DOHH2 (cell line): ENCODE measurements at regions not wholly inside any gene's neighbourhood (a gene's known extent, or its start where the extent isn't known, plus 50 kb on each side); places are given as distances from the start of the nearest gene placed in this dataset.

Source experiments
- H3F3A ChIP-seq: fragments of 200-600 bp; sonication (generic), shearing (Covaris generic); 2 replicates; pipeline ENCODE4 v1.6.0; 2016; ENCODE audit warnings: antibody characterized with exemption, mild to moderate bottlenecking; ENCODE audit not compliant: control insufficient read depth, insufficient read depth
- H3K27ac ChIP-seq: fragments of 200-600 bp; sonication (generic); 2 replicates; pipeline ENCODE4 v1.5.1; 2014; ENCODE audit warnings: low read depth, mild to moderate bottlenecking, low read length, moderate library complexity
- H3K27me3 ChIP-seq: fragments of 200-600 bp; sonication (generic); 2 replicates; pipeline ENCODE4 v1.6.1; 2014; ENCODE audit warnings: mild to moderate bottlenecking, low read length, mixed read lengths; ENCODE audit not compliant: control insufficient read depth
- H3K36me3 ChIP-seq: fragments of 200-600 bp; sonication (generic); 2 replicates; pipeline ENCODE4 v1.6.1; 2014; ENCODE audit warnings: mild to moderate bottlenecking, low read length, moderate library complexity, mixed read lengths; ENCODE audit not compliant: control insufficient read depth
- H3K4me1 ChIP-seq: fragments of 200-600 bp; sonication (generic); 2 replicates; pipeline ENCODE4 v1.6.1; 2014; ENCODE audit warnings: mild to moderate bottlenecking, low read length, mixed read lengths; ENCODE audit not compliant: control insufficient read depth
- H3K4me2 ChIP-seq: fragments of 200-600 bp; sonication (generic); 2 replicates; pipeline ENCODE4 v1.6.0; 2014; ENCODE audit warnings: mild to moderate bottlenecking, low read length, moderate library complexity
- H3K4me3 ChIP-seq: fragments of 200-600 bp; sonication (generic); 2 replicates; pipeline ENCODE4 v1.5.1; 2014; ENCODE audit warnings: mild to moderate bottlenecking, low read length, mixed read lengths
- H3K79me2 ChIP-seq: fragments of 200-600 bp; sonication (generic); 2 replicates; pipeline ENCODE4 v1.6.1; 2014; ENCODE audit warnings: mild to moderate bottlenecking, low read length, mixed read lengths; ENCODE audit not compliant: control insufficient read depth
- H3K9me2 ChIP-seq: fragments of 200-600 bp; sonication (generic); replicated peaks from 2 replicates; pipeline ENCODE4 v1.6.1; 2014; ENCODE audit warnings: mild to moderate bottlenecking, low read length, mixed read lengths; ENCODE audit not compliant: control insufficient read depth
- H3K9me3 ChIP-seq: fragments of 200-600 bp; sonication (generic); 2 replicates; pipeline ENCODE4 v1.6.1; 2014; ENCODE audit warnings: antibody characterized with exemption, low read length, mixed read lengths; ENCODE audit not compliant: control insufficient read depth, insufficient read depth
- H4K20me1 ChIP-seq: fragments of 200-600 bp; sonication (generic); 2 replicates; pipeline ENCODE4 v1.6.0; 2014; ENCODE audit warnings: low read depth, mild to moderate bottlenecking, antibody characterized with exemption, low read length, moderate library complexity; ENCODE audit not compliant: control insufficient read depth, insufficient read depth
- CTCF ChIP-seq: fragments of 200-600 bp; sonication (generic); IDR thresholded peaks from one replicate; pipeline ENCODE4 v1.5.1; 2014; ENCODE audit warnings: antibody characterized with exemption, mild to moderate bottlenecking, low read depth, low read length; ENCODE audit not compliant: poor library complexity, severe bottlenecking
- EZH2phosphoT487 ChIP-seq: fragments of 200-600 bp; sonication (generic); IDR thresholded peaks from 2 replicates; pipeline ENCODE4 v1.6.1; 2017; ENCODE audit warnings: borderline replicate concordance, mild to moderate bottlenecking, antibody characterized with exemption, low read length, moderate library complexity, mixed read lengths

- Histone ChIP-seq H4K20me1 (no peaks in the 10 kb centered on the region), H3K79me2 (no peaks in the 10 kb centered on the region), H3F3A (no peaks in the 10 kb centered on the region), H3K4me1 (no peaks in the 10 kb centered on the region), H3K4me3 (no peak overlapping the region), H3K36me3 (no peaks in the 10 kb centered on the region), H3K9me3 (no peaks in the 10 kb centered on the region), H3K4me2 (no peak overlapping the region), H3K27me3 (no peaks in the 10 kb centered on the region), H3K27ac (no peak overlapping the region), H3K9me2 (no peaks in the 10 kb centered on the region)
- TF ChIP-seq EZH2phosphoT487 (no peak), CTCF (no peak)
Measured at GRCh38 chr5:155252025-155252424, 238.5 kb downstream of the KIF4B start.

GRCh38 chr5:155252717-155253116 lies 239.2 kb downstream of the KIF4B start:
- no peaks in the 10 kb centered on the region for H4K20me1 ChIP-seq
- no peak overlapping the region for H3K27ac ChIP-seq
- no peaks in the 10 kb centered on the region for H3K79me2 ChIP-seq
- no peaks in the 10 kb centered on the region for H3K9me3 ChIP-seq
- no peak for TF ChIP-seq CTCF
- no peak for TF ChIP-seq EZH2phosphoT487
- no peaks in the 10 kb centered on the region for H3K4me1 ChIP-seq
- no peak overlapping the region for H3K4me3 ChIP-seq
- H3K27me3 ChIP-seq = no peaks in the 10 kb centered on the region
- H3K36me3 ChIP-seq = no peaks in the 10 kb centered on the region
- H3K4me2 ChIP-seq = no peak overlapping the region
- no peaks in the 10 kb centered on the region for H3K9me2 ChIP-seq
- H3F3A ChIP-seq = no peaks in the 10 kb centered on the region

DNA sequence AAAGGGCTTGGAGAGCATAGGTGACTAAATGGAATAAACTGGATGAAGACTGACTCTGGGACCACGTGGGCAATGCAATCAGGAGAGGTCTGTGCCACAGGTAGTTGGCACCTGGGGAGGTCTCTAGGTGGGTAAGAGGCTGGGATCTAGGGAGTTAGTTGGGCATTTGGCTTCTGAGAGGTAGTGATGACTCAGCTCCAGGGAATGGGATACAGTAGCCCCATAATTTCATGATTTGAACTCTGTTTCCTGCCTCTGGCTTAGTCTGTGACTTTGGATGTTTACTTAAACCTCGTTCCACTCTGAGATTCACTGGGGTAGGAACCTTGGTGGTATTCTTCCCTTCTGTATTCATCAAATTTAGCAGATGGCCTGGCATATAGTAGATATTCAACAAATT lies 240.8 kb downstream of the KIF4B start:
- Histone ChIP-seq H3K9me3 (no peaks in the 10 kb centered on the region), H3K9me2 (no peaks in the 10 kb centered on the region), H3K27ac (no peak overlapping the region), H3K79me2 (no peaks in the 10 kb centered on the region), H3K4me1 (no peaks in the 10 kb centered on the region), H3K36me3 (no peaks in the 10 kb centered on the region), H4K20me1 (no peaks in the 10 kb centered on the region), H3F3A (no peaks in the 10 kb centered on the region), H3K27me3 (no peaks in the 10 kb centered on the region), H3K4me2 (no peak overlapping the region), H3K4me3 (no peak overlapping the region)
- TF ChIP-seq CTCF = no peak
- no peak for TF ChIP-seq EZH2phosphoT487

- Histone ChIP-seq H3K36me3 (no peaks in the 10 kb centered on the region), H3K27me3 (no peaks in the 10 kb centered on the region), H3K79me2 (no peaks in the 10 kb centered on the region), H3K4me3 (no peak overlapping the region), H3K27ac (no peak overlapping the region), H4K20me1 (no peaks in the 10 kb centered on the region), H3K4me1 (no peaks in the 10 kb centered on the region), H3F3A (no peaks in the 10 kb centered on the region), H3K9me2 (no peaks in the 10 kb centered on the region), H3K4me2 (no peak overlapping the region), H3K9me3 (no peaks in the 10 kb centered on the region)
- TF ChIP-seq CTCF (no peak), EZH2phosphoT487 (no peak)
Measured at GRCh38 chr5:155258161-155258560, 244.6 kb downstream of the KIF4B start.
